ENCODE measurements at regions not wholly inside any gene's neighbourhood (a gene's known extent, or its start where the extent isn't known, plus 50 kb on each side); places are given as distances from the start of the nearest gene placed in this dataset.
A peak's percentile ranks its signal among the peaks of the same experiment; 100 is the strongest.

DNA sequence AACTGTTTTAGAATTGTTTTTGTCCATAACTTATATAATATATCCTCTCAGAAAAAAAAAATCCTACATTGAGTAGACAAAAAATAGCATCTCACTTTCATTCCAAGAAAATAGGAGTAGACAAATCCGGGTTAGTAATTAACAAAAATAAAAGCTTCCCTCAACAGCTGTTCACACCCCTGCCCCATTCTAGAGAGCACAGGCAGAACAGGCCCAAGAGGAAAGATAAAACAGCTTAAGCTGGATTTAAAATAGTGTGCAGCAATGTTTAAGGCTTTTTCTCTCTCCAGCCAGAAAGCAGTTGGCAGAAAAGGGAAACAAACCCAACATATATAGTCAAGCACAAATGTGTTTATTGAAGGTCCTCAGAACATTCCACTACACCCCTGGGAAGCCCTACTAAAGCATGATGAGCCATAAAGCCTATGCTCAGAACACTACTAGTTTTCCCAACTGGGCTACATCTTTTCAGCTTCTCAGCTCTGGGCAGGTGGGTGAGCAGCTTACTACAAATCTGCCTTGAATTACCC lies 189.9 kb downstream of the MTERF1 start:
- H3K4me3 Mint-ChIP-seq (ENCODE audit: unreplicated experiment) = no peak overlapping the region
- no peak for DNase-seq (ENCODE audit: low spot score)
- no peak for TF ChIP-seq CTCF (IDR thresholded peaks at IDR 0.05)
- H3K9me3 Mint-ChIP-seq (ENCODE audit: low read depth) = peaks cover 8% of the 10 kb centered on the region
- H3K27me3 Mint-ChIP-seq (ENCODE audit: low read depth) = no peaks in the 10 kb centered on the region
- peaks cover 47% of the 10 kb centered on the region for H3K4me1 Mint-ChIP-seq (ENCODE audit: low read depth)
- H3K27ac Mint-ChIP-seq (ENCODE audit: unreplicated experiment) = no peak overlapping the region
- H3K36me3 Mint-ChIP-seq (ENCODE audit: low read depth) = peaks cover 2% of the 10 kb centered on the region

DNA sequence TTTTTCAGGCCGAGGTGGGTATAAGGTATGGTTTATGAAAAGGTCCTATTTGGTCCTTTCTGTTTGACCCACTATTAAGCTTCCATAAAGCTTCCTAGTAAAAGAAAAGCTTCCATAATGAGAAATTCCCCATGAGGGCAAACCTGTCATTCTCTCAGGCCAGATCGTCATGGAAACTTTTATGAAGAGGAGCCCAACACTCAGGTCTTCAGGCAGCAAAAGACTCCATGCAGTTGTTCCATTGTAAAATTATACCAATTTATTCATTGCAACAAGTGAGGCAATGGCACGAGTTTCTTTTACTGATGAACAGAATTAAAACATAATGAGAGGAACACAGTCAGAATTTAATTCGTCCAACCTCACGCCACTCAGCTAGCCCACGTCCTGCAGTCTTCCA lies 188.6 kb downstream of the MTERF1 start:
- peaks cover 2% of the 10 kb centered on the region for H3K36me3 Mint-ChIP-seq (ENCODE audit: low read depth)
- TF ChIP-seq CTCF (IDR thresholded peaks at IDR 0.05) = no peak
- no peak for DNase-seq (ENCODE audit: low spot score)
- H3K4me3 Mint-ChIP-seq (ENCODE audit: unreplicated experiment) = no peak overlapping the region
- H3K4me1 Mint-ChIP-seq (ENCODE audit: low read depth) = peaks cover 48% of the 10 kb centered on the region
- H3K27ac Mint-ChIP-seq (ENCODE audit: unreplicated experiment) = no peak overlapping the region
- H3K27me3 Mint-ChIP-seq (ENCODE audit: low read depth) = no peaks in the 10 kb centered on the region
- H3K9me3 Mint-ChIP-seq (ENCODE audit: low read depth) = peaks cover 8% of the 10 kb centered on the region

DNA sequence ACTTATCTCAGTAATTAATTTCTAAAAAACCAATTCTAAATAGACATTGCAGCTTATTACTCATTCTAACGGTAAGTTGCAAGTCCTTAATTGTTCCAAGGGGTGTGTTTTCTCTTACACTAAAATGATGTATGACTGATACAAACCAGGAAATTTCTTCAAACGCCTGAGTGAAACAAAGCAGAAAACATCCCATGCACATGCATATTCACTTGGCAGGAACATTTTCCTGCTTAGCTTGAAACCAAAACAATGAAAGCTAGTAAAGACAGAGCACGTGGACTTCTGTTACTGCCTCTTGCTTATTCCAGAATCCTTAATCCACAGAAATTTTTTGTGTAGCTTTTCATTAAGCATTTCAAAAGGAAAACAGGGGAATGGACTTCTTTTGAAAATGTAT lies 187.7 kb downstream of the MTERF1 start:
- TF ChIP-seq CTCF (IDR thresholded peaks at IDR 0.05) = no peak
- Mint-ChIP-seq H3K9me3 (ENCODE audit: low read depth) (peaks cover 3% of the 10 kb centered on the region), H3K4me1 (ENCODE audit: low read depth) (peaks cover 48% of the 10 kb centered on the region), H3K4me3 (ENCODE audit: unreplicated experiment) (no peak overlapping the region), H3K27ac (ENCODE audit: unreplicated experiment) (peak overlapping the region; percentile 70), H3K36me3 (ENCODE audit: low read depth) (peaks cover 2% of the 10 kb centered on the region), H3K27me3 (ENCODE audit: low read depth) (no peaks in the 10 kb centered on the region)
- DNase-seq (ENCODE audit: low spot score) = no peak

- peaks cover 6% of the 10 kb centered on the region for H3K36me3 Mint-ChIP-seq (ENCODE audit: low read depth)
- no peak for TF ChIP-seq CTCF (IDR thresholded peaks at IDR 0.05)
- peak overlapping the region; percentile 66 for H3K27ac Mint-ChIP-seq (ENCODE audit: unreplicated experiment)
- H3K4me1 Mint-ChIP-seq (ENCODE audit: low read depth) = peaks cover 48% of the 10 kb centered on the region
- H3K9me3 Mint-ChIP-seq (ENCODE audit: low read depth) = peaks cover 2% of the 10 kb centered on the region
- no peak overlapping the region for H3K4me3 Mint-ChIP-seq (ENCODE audit: unreplicated experiment)
- DNase-seq (ENCODE audit: low spot score) = no peak
- H3K27me3 Mint-ChIP-seq (ENCODE audit: low read depth) = no peaks in the 10 kb centered on the region
These were observed 186.1 kb downstream of the MTERF1 start for GRCh38 chr7:91694351-91694841.

- no peak for TF ChIP-seq CTCF (IDR thresholded peaks at IDR 0.05)
- DNase-seq (ENCODE audit: low spot score) = no peak
These were observed 169.6 kb downstream of the MTERF1 start for GRCh38 chr7:91710881-91711280.

More at GRCh38 chr7:91710881-91711280, 169.6 kb downstream of the MTERF1 start:
- H3K36me3 Mint-ChIP-seq (ENCODE audit: low read depth) = peaks cover 8% of the 10 kb centered on the region
- no peak overlapping the region for H3K27ac Mint-ChIP-seq (ENCODE audit: unreplicated experiment)
- H3K4me1 Mint-ChIP-seq (ENCODE audit: low read depth) = no peaks in the 10 kb centered on the region
- H3K4me3 Mint-ChIP-seq (ENCODE audit: unreplicated experiment) = no peak overlapping the region
- peaks cover 24% of the 10 kb centered on the region for H3K9me3 Mint-ChIP-seq (ENCODE audit: low read depth)
- H3K27me3 Mint-ChIP-seq (ENCODE audit: low read depth) = no peaks in the 10 kb centered on the region

All from chondrocyte (in vitro differentiated cells).